Heart right ventricle (tissue), 16 donors: ENCODE measurements at regions not wholly inside any gene's neighbourhood (a gene's known extent, or its start where the extent isn't known, plus 50 kb on each side); places are given as distances from the start of the nearest gene placed in this dataset.

Experiments
- ATAC-seq, 8 donors: fragments of 200-7000 bp; cut with Tn5 transposase; one replicate each; pipeline ENCODE4 v1.9.1; 2020; ENCODE audit warnings: mild to moderate bottlenecking in 8 of 8, moderate library complexity in 8 of 8, moderate number of reproducible peaks in 1 of 8
- DNase-seq, 2 donors: peaks; one replicate each; pipeline ENCODE4 v3.0.0-alpha.2; 2020
- H3K27ac ChIP-seq, 10 donors: fragments of 200-600 bp; sonication (generic) in 2 of 10; one replicate each; pipeline versions ENCODE4 v1.5.0 to v1.8.0; 2020 to 2022; ENCODE audit warnings: mild to moderate bottlenecking in 3 of 10
- H3K27me3 ChIP-seq, 7 donors: fragments of 200-600 bp; one replicate each; pipeline ENCODE4 v1.8.0; 2021 to 2022; ENCODE audit warnings: mild to moderate bottlenecking in 2 of 7
- H3K36me3 ChIP-seq, 9 donors: fragments of 200-600 bp; sonication (generic) in 1 of 9; one replicate each; pipeline versions ENCODE4 v1.5.0 to v1.8.0; 2020 to 2022; ENCODE audit warnings: mild to moderate bottlenecking in 2 of 9
- H3K4me1 ChIP-seq, 9 donors: fragments of 200-600 bp; sonication (generic) in 1 of 9; one replicate each; pipeline versions ENCODE4 v1.5.0 to v1.8.0; 2020 to 2022; ENCODE audit warnings: mild to moderate bottlenecking in 4 of 9
- H3K4me3 ChIP-seq, 10 donors: fragments of 200-600 bp; sonication (generic) in 2 of 10; one replicate each; pipeline versions ENCODE4 v1.5.0 to v1.8.0; 2020 to 2022; ENCODE audit warnings: mild to moderate bottlenecking in 7 of 10, moderate library complexity in 2 of 10
- H3K9me3 ChIP-seq, 11 donors: fragments of 200-600 bp in 10 of 11; sonication (generic) in 2 of 11; one replicate each; pipeline versions ENCODE4 v1.5.0 to v1.8.0; 2013 to 2022; ENCODE audit warnings: mild to moderate bottlenecking in 2 of 11, control low read depth in 1 of 11, moderate library complexity in 1 of 11
- CTCF ChIP-seq, 9 donors: fragments of 200-600 bp; sonication (generic) in 2 of 9; IDR thresholded peaks; one replicate each; pipeline versions ENCODE4 v1.5.0 to v1.8.0; 2021 to 2022; ENCODE audit warnings: antibody characterized with exemption in 9 of 9, mild to moderate bottlenecking in 5 of 9, moderate library complexity in 1 of 9
- WGBS, 2 donors: extraction: QIAGEN DNeasy Blood & Tissue Kit; methylation state at CpG; one replicate each; pipeline ENCODE4 v1.1.7; 2013; ENCODE audit warnings: inconsistent platforms in 1 of 2; 5-methylcytosine and 5-hydroxymethylcytosine counted together
- intact Hi-C, 10 donors: fragments of 100-400 bp; cut with DNase I; formaldehyde crosslinking; loops; one replicate each; pipeline versions ENCODE4 v1.11.1 to v1.14.2; 2022
- donor health status: Arrhythmogenic right ventricular cardiomyopathy.
- donor health status: ischemic (EF 13 %, LVEDD 7.1; RV severe dilation, severe dysfunction).
- donor health status: healthy with polysubstance abuse.
- donor health status: DM: no; HTN: yes; CAD: no.
- donor health status: DM: no; HTN: no; CAD: no.
- donor health status: ischemic (EF 25% LVEDD 6.9; RV normal size, moderate dysfunction).
- donor health status: ischemic (EF 25% LVEDD 5.7; RV mildly dilated, moderate dysfunction).
- donor health status: healthy.
- donor health status: DM: yes; HTN: yes; CAD: no.
- donor health status: Ischemic cardiomyopathy.
- donor health status: ischemic (EF 35%, LVEDD 5.7; RV mildly dilated, moderate dysfunction).
- donor health status: nonischemic (EF 11% LVEDD 7.7; RV severe dilation, severe dysfunction).
- donor health status: DM: yes; HTN: yes; CAD: no.
- donor health status: PGD.
- donor health status: ischemic (EF 29% LVEDD 5.4; RV normal size, mild dysfunction).
- donor health status: nonischemic (EF 23%, LVEDD 6.1; RV moderate dilation, normal function).

GRCh38 chr6:88538130-88538706 is 372.1 kb upstream of the CNR1 start:
- no peak for TF ChIP-seq CTCF (IDR thresholded peaks at IDR 0.05)
- WGBS, 2 donors, result 58 to 61% methylated on average over 4 of the region's 4 CpGs
- Histone ChIP-seq H3K27ac (no peak overlapping the region), H3K36me3 (no peaks in the 10 kb centered on the region), H3K9me3 (no peaks in the 10 kb centered on the region), H3K4me3 (no peak overlapping the region), H3K4me1 (no peaks in the 10 kb centered on the region), H3K27me3 (peaks cover 0 to 9% (median 0%) of the 10 kb centered on the region in 7 donors)
- ATAC-seq, result no peak
- DNase-seq, result no peak
- intact Hi-C loops, result no loop called here

GRCh38 chr6:88536071-88536625 is 370.0 kb upstream of the CNR1 start:
- Histone ChIP-seq H3K9me3 (no peaks in the 10 kb centered on the region), H3K27me3 (peaks cover 0 to 9% (median 0%) of the 10 kb centered on the region in 7 donors), H3K4me3 (no peak overlapping the region), H3K4me1 (no peaks in the 10 kb centered on the region), H3K36me3 (no peaks in the 10 kb centered on the region), H3K27ac (no peak overlapping the region)
- ATAC-seq (peak in 2 of 8 donors; percentile 26 to 27), DNase-seq (no peak)
- TF ChIP-seq CTCF (IDR thresholded peaks at IDR 0.05), result no peak
- intact Hi-C loops, result no loop called here
- WGBS, 2 donors, result 55 to 57% methylated on average over 11 of the region's 11 CpGs

GRCh38 chr6:88535306-88535705 is 369.2 kb upstream of the CNR1 start:
- H3K4me1 ChIP-seq, result no peaks in the 10 kb centered on the region
- H3K4me3 ChIP-seq, result no peak overlapping the region
- ATAC-seq (no peak), DNase-seq (peak in 1 of 2 donors; percentile 7)
- no peaks in the 10 kb centered on the region for H3K36me3 ChIP-seq
- peaks cover 0 to 7% (median 0%) of the 10 kb centered on the region in 7 donors for H3K27me3 ChIP-seq
- intact Hi-C loops, result no loop called here
- TF ChIP-seq CTCF (IDR thresholded peaks at IDR 0.05), result no peak
- WGBS, 2 donors, result 30 to 40% methylated on average over 1 of the region's 1 CpG
- H3K27ac ChIP-seq, result no peak overlapping the region
- H3K9me3 ChIP-seq, result no peaks in the 10 kb centered on the region

GRCh38 chr6:88532241-88532860 is 366.2 kb upstream of the CNR1 start:
- Histone ChIP-seq H3K27ac (no peak overlapping the region), H3K4me1 (no peaks in the 10 kb centered on the region), H3K36me3 (no peaks in the 10 kb centered on the region), H3K9me3 (no peaks in the 10 kb centered on the region), H3K4me3 (no peak overlapping the region), H3K27me3 (peaks cover 0 to 2% (median 0%) of the 10 kb centered on the region in 7 donors)
- no peak for TF ChIP-seq CTCF (IDR thresholded peaks at IDR 0.05)
- DNase-seq (no peak), ATAC-seq (no peak)
- WGBS, 2 donors, result 86 to 89% methylated on average over 1 of the region's 1 CpG
- intact Hi-C loops, result no loop called here
